Choroid plexus epithelial cell (primary cell): ENCODE measurements at regions not wholly inside any gene's neighbourhood (a gene's known extent, or its start where the extent isn't known, plus 50 kb on each side); places are given as distances from the start of the nearest gene placed in this dataset.
"Not testable (repeated sequence)": the region's sequence is repeated elsewhere in the genome, so short reads cannot be mapped to it uniquely, and the experiment has no call there.

Source experiments
- DNase-seq: peaks from one replicate; pipeline ENCODE4 v3.0.0-alpha.2; 2010; ENCODE audit warnings: low read depth
- H3K4me3 ChIP-seq: 2 replicates; pipeline ENCODE4 v1.5.1; 2011; ENCODE audit warnings: low read depth, mild to moderate bottlenecking, control low read depth, low read length, moderate library complexity
- TF ChIP-seq, protein P1 (sequence below): conservative IDR thresholded peaks from 2 replicates; pipeline ENCODE4 v1.5.1; 2011; ENCODE audit warnings: low read depth, mild to moderate bottlenecking, control low read depth, inconsistent platforms, low read length, moderate library complexity

DNA sequence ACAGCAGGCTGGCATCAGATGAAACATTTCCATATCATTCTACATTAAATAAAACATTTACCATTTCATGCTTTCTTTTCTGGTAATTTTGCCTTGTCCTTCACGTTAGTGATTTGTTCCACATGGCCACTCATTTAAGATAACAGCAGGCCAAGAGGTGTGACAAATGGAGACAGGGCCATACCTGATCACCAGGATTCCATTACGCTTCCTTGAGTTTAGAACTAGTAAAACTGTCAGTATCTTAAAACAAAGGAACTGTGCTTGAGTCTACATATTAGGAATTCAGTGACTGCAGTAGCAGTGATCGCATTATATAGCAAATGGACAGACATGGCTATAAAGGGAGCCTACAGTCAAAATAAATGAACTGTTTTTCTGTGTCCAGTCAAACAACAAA lies 155.1 kb upstream of the FSHR start:
- TF ChIP-seq, protein P1, sequence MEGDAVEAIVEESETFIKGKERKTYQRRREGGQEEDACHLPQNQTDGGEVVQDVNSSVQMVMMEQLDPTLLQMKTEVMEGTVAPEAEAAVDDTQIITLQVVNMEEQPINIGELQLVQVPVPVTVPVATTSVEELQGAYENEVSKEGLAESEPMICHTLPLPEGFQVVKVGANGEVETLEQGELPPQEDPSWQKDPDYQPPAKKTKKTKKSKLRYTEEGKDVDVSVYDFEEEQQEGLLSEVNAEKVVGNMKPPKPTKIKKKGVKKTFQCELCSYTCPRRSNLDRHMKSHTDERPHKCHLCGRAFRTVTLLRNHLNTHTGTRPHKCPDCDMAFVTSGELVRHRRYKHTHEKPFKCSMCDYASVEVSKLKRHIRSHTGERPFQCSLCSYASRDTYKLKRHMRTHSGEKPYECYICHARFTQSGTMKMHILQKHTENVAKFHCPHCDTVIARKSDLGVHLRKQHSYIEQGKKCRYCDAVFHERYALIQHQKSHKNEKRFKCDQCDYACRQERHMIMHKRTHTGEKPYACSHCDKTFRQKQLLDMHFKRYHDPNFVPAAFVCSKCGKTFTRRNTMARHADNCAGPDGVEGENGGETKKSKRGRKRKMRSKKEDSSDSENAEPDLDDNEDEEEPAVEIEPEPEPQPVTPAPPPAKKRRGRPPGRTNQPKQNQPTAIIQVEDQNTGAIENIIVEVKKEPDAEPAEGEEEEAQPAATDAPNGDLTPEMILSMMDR = no peak
- DNase-seq = no peak
- no peak overlapping the region for H3K4me3 ChIP-seq

DNA sequence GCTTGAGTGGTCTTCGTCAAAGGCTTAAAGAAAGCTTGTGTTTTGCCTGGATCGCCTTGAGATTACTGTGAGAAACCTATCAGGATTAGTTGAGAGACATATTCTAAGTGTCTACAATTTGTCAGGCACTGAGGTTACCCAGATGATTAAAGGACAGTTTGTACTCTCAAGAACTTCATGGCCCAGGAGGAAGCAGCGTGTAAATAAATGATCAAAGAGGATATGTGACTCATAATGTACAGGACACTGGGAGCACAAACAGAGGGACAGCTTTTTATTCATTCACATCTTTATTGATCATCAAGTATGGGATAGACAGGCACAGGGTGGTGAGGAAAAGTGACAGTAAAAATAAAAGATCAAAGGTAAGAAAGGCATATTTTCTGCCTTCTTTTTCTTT lies 152.6 kb upstream of the FSHR start:
- DNase-seq = peak; percentile 47
- TF ChIP-seq, protein P1 = no peak
- no peak overlapping the region for H3K4me3 ChIP-seq

DNA sequence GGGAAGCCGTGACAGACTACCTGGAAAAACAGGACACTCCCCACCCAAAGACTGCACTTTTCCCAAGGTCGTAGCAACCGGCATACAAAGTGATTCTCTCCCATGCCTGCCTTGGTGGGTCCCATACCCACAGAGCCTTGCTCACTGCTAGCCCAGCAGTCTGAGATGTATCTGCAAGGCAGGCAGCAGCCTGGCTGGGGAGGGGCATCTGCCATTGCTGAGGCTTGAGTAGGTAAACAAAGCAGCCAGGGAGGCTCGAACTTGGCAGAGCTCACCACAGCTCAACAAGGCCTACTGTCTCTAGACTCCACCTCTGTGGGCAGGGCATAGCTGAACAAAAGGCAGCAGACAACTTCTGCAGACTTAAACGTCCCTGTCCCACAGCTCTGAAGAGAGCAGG lies 144.4 kb upstream of the FSHR start:
- DNase-seq, H3K4me3 ChIP-seq: not testable (repeated sequence)

DNA sequence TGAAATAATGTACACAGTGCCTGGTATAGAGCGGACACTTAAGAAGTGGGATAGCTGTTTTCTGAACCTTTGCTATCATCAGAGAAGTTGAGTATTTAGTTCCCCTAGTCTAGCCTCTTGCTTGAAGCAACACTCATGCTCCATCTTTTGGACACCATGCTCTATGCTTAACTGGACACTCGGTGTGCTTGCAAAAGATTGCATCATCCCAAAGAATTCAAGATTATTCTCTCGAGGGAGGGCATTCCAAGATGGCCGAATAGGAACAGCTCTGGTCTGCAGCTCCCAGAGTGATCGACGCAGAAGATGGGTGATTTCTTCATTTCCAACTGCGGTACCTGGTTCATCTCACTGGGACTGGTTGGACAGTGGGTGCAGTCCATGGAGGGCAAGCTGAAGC lies 143.9 kb upstream of the FSHR start:
- DNase-seq = peak; percentile 9
- no peak overlapping the region for H3K4me3 ChIP-seq
- TF ChIP-seq, protein P1 = no peak

DNA sequence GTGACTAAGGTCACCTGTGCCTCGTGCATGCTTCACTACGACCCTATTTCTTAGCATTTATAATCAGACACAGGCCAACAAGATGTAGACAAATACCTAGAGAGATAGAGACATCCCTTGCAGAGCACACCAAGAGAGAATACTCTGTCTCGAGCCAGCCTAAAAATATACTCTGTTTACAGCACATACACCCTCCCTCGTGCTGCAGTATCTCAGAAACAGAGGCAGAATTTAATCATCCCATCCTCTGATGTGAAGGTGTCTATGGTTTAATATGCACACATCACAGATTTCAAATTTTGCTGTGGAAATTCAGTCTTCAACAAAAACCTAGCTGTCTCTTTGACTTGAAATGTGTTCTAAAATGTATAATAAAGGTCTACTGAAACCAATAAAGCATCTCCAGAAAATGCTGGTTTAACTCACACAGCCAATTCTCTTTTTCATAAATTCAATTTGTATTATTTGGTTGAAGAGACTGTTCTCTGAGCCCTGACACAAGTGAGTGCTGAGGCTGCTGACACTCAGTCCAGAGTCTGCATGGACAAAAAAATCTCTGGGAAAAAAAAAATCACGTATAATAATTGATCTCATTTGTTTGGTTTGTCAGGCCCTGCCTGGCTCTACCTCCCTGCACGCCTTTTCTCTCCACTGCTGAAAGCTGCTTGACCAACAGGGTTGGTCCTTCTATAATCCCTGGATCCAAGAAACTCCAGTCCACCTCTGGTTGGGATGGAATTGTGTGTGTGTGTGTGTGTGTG lies 142.0 kb upstream of the FSHR start:
- TF ChIP-seq, protein P1 = no peak
- H3K4me3 ChIP-seq = no peak overlapping the region
- DNase-seq = no peak

DNA sequence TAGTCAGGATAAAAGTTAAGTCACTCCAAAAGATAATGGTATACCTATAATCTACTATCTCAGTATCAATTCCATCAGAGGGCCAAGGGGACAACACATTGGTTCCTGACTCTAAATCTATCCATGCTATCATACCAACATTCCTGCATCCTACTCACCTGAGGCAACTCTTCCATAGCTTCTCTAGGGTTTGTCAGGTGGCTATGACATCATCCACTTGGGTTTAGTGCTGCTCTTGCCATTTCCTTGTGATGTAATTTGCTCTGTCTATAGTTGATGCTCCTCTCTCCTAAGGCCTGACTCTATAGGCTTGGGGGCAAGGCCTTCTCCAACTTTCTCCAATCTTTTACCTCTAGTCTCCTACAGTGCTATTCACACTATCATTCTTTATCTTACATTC lies 139.9 kb upstream of the FSHR start:
- DNase-seq = no peak
- no peak overlapping the region for H3K4me3 ChIP-seq
- TF ChIP-seq, protein P1 = no peak

DNA sequence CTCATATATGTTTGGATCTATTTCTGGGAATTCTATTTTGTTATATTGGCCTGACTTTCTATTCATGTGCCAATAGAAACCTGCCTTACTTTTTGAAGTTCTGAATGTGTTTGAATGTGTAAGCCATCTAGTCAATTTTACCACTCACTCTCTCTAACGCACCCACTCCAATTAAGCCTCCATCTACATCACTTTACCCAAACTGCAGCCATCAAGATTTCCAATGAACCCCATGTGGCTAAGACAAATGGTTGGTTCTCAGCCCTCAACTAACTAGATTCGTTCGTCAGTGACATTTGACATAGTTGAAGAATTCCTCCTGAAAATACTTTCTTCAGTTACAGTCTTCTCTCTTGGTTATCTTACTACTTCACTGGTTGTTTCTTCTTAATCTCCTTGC lies 137.3 kb upstream of the FSHR start:
- no peak for DNase-seq
- TF ChIP-seq, protein P1 = no peak
- no peak overlapping the region for H3K4me3 ChIP-seq
